Fibroblast of lung (primary cell): ENCODE measurements at regions not wholly inside any gene's neighbourhood (a gene's known extent, or its start where the extent isn't known, plus 50 kb on each side); places are given as distances from the start of the nearest gene placed in this dataset.

Experiments used
- DNase-seq, 2 donors: peaks; one replicate each; pipeline versions ENCODE4 v3.0.0 to v3.0.0-alpha.2; 2010; ENCODE audit warnings: low read depth in 2 of 2
- H2AFZ ChIP-seq: 2 replicates; pipeline ENCODE4 v1.5.1; 2012; ENCODE audit warnings: low read length, control low read depth, inconsistent platforms
- H3K27ac ChIP-seq: 2 replicates; pipeline ENCODE4 v1.5.1; 2011; ENCODE audit warnings: low read length, control low read depth; ENCODE audit not compliant: insufficient read depth
- H3K27me3 ChIP-seq: 2 replicates; pipeline ENCODE4 v1.5.1; 2011; ENCODE audit warnings: mild to moderate bottlenecking, low read length; ENCODE audit not compliant: control insufficient read depth, insufficient read depth
- H3K36me3 ChIP-seq: 2 replicates; pipeline ENCODE4 v1.5.1; 2011; ENCODE audit warnings: low read length; ENCODE audit not compliant: control insufficient read depth, insufficient read depth
- H3K4me1 ChIP-seq: 2 replicates; pipeline ENCODE4 v1.5.1; 2011; ENCODE audit warnings: low read length; ENCODE audit not compliant: control insufficient read depth, insufficient read depth; ENCODE audit errors: extremely low read depth
- H3K4me2 ChIP-seq: 2 replicates; pipeline ENCODE4 v1.5.1; 2011; ENCODE audit warnings: low read length, control low read depth; ENCODE audit not compliant: insufficient read depth; ENCODE audit errors: extremely low read depth
- H3K4me3 ChIP-seq, 4 experiments: fragments of 200-600 bp in 1 of 4; sonication (generic) in 1 of 4; replicated peaks in 1 of 4; 2 replicates each; pipeline ENCODE4 v1.5.1; 2011 to 2016; ENCODE audit warnings: low read length in 4 of 4, low read depth in 3 of 4, mild to moderate bottlenecking in 3 of 4, control low read depth in 2 of 4, inconsistent platforms in 1 of 4, mixed read lengths in 1 of 4; ENCODE audit not compliant: insufficient read depth in 1 of 4; ENCODE audit errors: control extremely low read depth in 1 of 4
- H3K79me2 ChIP-seq: 2 replicates; pipeline ENCODE4 v1.5.1; 2012; ENCODE audit warnings: mild to moderate bottlenecking, low read length, inconsistent platforms; ENCODE audit not compliant: control insufficient read depth, insufficient read depth
- H3K9ac ChIP-seq: 2 replicates; pipeline ENCODE4 v1.5.1; 2011; ENCODE audit warnings: mild to moderate bottlenecking, low read length, control low read depth; ENCODE audit not compliant: insufficient read depth
- H3K9me3 ChIP-seq: 2 replicates; pipeline ENCODE4 v1.5.1; 2012; ENCODE audit warnings: low read depth, low read length; ENCODE audit not compliant: control insufficient read depth, insufficient read depth
- H4K20me1 ChIP-seq: 2 replicates; pipeline ENCODE4 v1.5.1; 2011; ENCODE audit warnings: low read length; ENCODE audit not compliant: control insufficient read depth, insufficient read depth; ENCODE audit errors: extremely low read depth
- EZH2 ChIP-seq: IDR thresholded peaks from 2 replicates; pipeline ENCODE4 v1.5.1; 2012; ENCODE audit warnings: low read length, control low read depth, mild to moderate bottlenecking; ENCODE audit errors: missing control alignments
- TF ChIP-seq, protein P1 (sequence below), 2 donors: IDR thresholded peaks in 1 of 2; conservative IDR thresholded peaks in 1 of 2; 1 replicate in 1 of 2; 2 replicates in 1 of 2; pipeline ENCODE4 v1.5.1; 2011 to 2012; ENCODE audit warnings: low read length in 2 of 2, control low read depth in 1 of 2, inconsistent platforms in 1 of 2, low read depth in 1 of 2, mild to moderate bottlenecking in 1 of 2

DNA sequence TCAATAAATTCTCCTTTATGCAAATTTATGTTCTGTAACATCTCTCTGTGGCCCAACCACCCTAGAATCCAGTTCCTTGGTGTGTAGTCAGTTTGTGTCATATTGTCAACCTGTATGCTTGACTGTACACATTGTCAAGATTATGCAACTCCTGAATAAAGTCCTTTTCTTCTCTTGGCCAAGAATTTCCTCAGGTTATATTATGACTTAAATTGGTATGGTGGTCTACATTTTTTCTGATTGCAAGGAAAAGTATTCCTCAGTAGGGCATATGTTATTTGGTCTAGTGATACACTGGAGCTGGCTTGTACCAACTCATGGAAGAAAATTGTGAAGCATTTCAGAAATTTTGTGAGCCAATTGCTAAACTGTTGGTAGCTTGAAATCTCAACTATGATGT lies 482.8 kb upstream of the CHORDC1 start:
- Histone ChIP-seq H3K27me3 (no peaks in the 10 kb centered on the region), H3K36me3 (no peaks in the 10 kb centered on the region), H3K9ac (no peak overlapping the region), H3K79me2 (no peaks in the 10 kb centered on the region), H3K9me3 (no peaks in the 10 kb centered on the region), H2AFZ (no peak overlapping the region), H3K4me2 (no peak overlapping the region), H3K4me3 (no peak overlapping the region), H3K4me1 (no peaks in the 10 kb centered on the region), H4K20me1 (no peaks in the 10 kb centered on the region), H3K27ac (no peak overlapping the region)
- TF ChIP-seq, protein P1, sequence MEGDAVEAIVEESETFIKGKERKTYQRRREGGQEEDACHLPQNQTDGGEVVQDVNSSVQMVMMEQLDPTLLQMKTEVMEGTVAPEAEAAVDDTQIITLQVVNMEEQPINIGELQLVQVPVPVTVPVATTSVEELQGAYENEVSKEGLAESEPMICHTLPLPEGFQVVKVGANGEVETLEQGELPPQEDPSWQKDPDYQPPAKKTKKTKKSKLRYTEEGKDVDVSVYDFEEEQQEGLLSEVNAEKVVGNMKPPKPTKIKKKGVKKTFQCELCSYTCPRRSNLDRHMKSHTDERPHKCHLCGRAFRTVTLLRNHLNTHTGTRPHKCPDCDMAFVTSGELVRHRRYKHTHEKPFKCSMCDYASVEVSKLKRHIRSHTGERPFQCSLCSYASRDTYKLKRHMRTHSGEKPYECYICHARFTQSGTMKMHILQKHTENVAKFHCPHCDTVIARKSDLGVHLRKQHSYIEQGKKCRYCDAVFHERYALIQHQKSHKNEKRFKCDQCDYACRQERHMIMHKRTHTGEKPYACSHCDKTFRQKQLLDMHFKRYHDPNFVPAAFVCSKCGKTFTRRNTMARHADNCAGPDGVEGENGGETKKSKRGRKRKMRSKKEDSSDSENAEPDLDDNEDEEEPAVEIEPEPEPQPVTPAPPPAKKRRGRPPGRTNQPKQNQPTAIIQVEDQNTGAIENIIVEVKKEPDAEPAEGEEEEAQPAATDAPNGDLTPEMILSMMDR (conservative IDR thresholded peaks at IDR 0.05 in 1 of 2, IDR thresholded peaks at IDR 0.05 in 1 of 2; ENCODE audit: low read depth in 1 of 2, low read length in 2 of 2): no peak
- no peak for TF ChIP-seq EZH2
- DNase-seq: no peak

DNA sequence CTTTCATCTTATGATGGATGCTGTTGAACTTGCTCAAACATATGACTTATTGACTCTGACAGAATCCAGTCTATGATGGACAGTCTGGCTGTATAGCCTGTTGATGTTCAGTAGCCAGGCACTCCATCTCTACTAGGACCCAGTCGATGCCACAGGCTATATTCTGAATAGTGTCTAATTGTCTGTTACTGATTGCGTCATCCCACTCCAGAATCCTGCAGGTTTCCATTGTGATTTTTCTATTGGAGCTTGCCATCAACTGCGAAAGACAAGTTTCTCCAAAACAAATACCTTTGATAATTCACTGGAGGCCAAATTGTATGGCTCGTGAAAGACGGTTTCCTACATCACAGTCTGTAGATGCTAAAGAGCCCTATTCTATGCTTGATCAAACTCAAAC lies 481.7 kb upstream of the CHORDC1 start:
- Histone ChIP-seq H3K27ac (no peak overlapping the region), H3K9me3 (no peaks in the 10 kb centered on the region), H2AFZ (no peak overlapping the region), H3K9ac (no peak overlapping the region), H3K36me3 (no peaks in the 10 kb centered on the region), H3K79me2 (no peaks in the 10 kb centered on the region), H3K4me1 (no peaks in the 10 kb centered on the region), H3K27me3 (no peaks in the 10 kb centered on the region), H4K20me1 (no peaks in the 10 kb centered on the region), H3K4me3 (no peak overlapping the region), H3K4me2 (no peak overlapping the region)
- no peak for DNase-seq
- no peak for TF ChIP-seq EZH2
- TF ChIP-seq, protein P1 (conservative IDR thresholded peaks at IDR 0.05 in 1 of 2, IDR thresholded peaks at IDR 0.05 in 1 of 2; ENCODE audit: low read depth in 1 of 2, low read length in 2 of 2): no peak

DNA sequence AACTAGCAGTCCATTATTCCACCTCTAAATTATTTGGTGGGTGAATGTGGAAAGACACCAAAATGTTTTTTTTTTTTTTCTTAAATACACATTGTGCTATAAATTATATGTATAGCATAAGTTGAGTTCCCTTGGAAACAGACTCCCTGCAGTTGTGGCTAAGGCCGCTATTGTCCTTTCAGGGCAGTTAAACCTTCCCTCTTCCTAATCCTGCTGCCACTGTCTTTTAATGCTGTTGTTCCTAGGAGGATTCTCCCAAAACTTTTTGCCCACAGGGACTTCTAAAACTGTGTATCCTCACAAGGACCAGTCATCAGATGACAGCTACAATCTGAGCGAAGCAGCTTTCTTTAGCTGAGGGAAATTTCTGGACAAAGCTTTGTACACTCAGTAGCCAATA lies 478.9 kb upstream of the CHORDC1 start:
- Histone ChIP-seq H3K9me3 (no peaks in the 10 kb centered on the region), H3K27ac (no peak overlapping the region), H3K27me3 (no peaks in the 10 kb centered on the region), H2AFZ (no peak overlapping the region), H3K9ac (no peak overlapping the region), H3K79me2 (no peaks in the 10 kb centered on the region), H3K4me3 (no peak overlapping the region), H3K4me2 (no peak overlapping the region), H3K4me1 (no peaks in the 10 kb centered on the region), H3K36me3 (no peaks in the 10 kb centered on the region), H4K20me1 (no peaks in the 10 kb centered on the region)
- no peak for DNase-seq
- TF ChIP-seq, protein P1 (conservative IDR thresholded peaks at IDR 0.05 in 1 of 2, IDR thresholded peaks at IDR 0.05 in 1 of 2; ENCODE audit: low read depth in 1 of 2, low read length in 2 of 2): no peak
- no peak for TF ChIP-seq EZH2
